Fibroblast of skin of right quadriceps (primary cell): ENCODE measurements at regions not wholly inside any gene's neighbourhood (a gene's known extent, or its start where the extent isn't known, plus 50 kb on each side); places are given as distances from the start of the nearest gene placed in this dataset.
"Not testable (repeated sequence)": the region's sequence is repeated elsewhere in the genome, so short reads cannot be mapped to it uniquely, and the experiment has no call there.

Experiments used
- DNase-seq: peaks from one replicate; pipeline ENCODE4 v3.0.0-alpha.2; 2013

DNA sequence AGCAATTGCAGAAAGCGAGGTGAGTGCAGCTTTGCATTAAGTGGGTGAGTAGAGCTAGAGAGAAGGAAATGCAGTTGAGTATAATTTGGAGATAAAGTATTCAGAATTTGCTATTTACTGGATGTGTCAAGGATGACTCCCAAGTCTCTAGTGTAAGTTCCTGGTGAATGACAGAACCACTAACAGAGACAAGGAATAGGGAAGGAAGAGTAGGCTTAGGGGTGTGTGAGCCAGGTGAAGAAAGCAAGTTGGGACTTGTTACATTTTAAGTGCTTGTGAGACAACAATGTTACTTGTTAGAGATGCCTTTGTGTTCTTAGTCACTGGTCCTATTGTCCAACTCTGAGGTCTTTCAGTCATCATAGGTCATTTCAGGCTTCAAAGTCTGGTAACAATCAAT lies 70.8 kb downstream of the TBC1D26 start:
- DNase-seq = not testable (repeated sequence)

GRCh38 chr17:15806825-15807224 lies 74.7 kb downstream of the TBC1D26 start:
- DNase-seq = not testable (repeated sequence)

DNA sequence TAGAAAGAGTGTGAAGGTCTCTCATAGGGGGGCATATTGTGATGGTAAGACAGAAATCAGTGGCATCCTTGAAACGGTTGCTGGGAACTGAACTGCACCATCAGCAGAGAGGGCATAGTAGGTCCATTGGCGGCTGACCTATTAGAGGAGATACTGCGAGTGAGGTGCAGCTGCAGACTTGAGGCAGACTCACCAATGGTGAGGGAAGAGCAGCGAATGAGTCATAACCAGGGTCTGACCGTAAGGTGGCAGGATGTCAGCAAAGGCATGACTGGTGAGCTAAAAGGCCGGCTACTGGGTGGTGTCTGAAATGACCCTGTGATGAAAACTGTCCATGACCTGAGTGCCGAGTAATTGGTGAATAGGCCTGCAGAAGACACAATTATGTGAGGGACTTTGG lies 81.3 kb downstream of the TBC1D26 start:
- not testable (repeated sequence) for DNase-seq

DNA sequence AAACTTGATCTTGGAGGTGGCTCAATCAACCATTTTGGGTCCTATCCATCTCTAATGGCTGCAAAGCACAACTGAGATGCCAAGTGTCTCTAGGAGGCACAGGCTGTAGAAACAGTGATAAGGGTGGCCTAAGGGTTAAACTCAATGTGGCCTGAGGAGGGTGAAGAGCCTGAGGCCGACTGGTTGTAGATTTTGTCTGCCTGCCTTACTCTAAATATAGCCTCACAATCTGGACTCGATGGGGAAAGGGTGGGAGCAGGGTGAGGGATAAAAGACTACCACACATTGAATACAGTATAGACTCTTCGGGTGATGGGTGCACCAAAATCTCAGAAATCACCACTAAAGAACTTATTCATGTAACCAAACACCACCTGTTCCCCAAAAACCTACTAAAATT lies 81.9 kb downstream of the TBC1D26 start:
- not testable (repeated sequence) for DNase-seq

GRCh38 chr17:15817861-15818260 lies 85.8 kb downstream of the TBC1D26 start:
- DNase-seq = not testable (repeated sequence)

- not testable (repeated sequence) for DNase-seq
Observed at GRCh38 chr17:15822280-15822679, 90.2 kb downstream of the TBC1D26 start.

DNA sequence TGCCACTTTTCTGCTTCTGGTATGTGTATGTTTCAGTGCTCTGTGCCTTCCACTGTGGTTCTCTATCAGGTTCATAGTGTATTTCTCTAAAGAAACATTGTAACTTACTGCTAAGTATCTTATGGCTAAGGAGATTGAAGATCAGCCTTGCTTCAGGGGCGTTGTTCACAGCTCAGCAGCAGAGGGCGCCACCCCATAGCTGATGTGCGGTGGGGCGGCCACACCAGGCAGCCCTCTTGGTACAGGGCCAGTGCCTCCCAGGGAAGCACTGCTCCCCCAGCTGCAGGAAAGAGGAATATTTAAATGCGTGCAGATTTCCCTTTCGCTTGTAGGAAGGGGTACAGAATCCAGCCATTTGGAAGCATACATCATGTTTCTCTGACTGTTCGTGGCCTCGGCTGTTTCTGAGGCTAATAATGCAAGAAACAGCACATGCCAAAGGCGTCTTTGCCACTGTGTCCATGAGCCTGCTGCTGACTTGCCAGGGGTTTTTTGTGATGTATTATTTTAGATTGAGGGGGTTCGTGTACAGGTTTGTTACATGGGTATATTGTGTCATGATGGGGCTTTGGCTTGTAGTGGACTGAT lies 96.7 kb downstream of the TBC1D26 start:
- DNase-seq = peak; percentile 58

GRCh38 chr17:15830221-15830620 lies 98.1 kb downstream of the TBC1D26 start:
- not testable (repeated sequence) for DNase-seq

- peak; percentile 80 for DNase-seq
Observed at GRCh38 chr17:15831182-15831581, 99.1 kb downstream of the TBC1D26 start.

GRCh38 chr17:15832921-15833480 lies 100.9 kb downstream of the TBC1D26 start:
- not testable (repeated sequence) for DNase-seq

DNA sequence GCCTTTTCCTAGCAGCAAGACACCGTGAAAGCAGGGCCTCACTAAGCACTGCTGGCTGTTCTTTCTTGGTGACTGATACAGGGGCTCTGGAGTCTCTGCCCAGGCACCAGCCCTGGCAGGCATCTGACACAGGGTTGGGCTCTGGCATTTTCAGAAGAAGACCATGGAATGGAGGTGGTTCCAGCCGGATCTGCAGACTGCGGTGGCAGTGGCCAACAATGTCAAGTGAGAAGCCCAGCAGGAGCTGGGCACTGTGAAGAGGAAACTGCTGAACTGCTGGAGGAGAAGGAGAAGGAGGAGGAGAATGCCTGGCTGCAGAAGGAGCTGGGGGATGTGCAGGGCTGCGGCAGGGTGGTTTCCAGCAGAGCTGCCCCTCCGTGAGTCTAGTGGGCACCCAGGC lies 101.8 kb downstream of the TBC1D26 start:
- DNase-seq = not testable (repeated sequence)

- not testable (repeated sequence) for DNase-seq
Observed at GRCh38 chr17:15835481-15835880, 103.4 kb downstream of the TBC1D26 start.

DNA sequence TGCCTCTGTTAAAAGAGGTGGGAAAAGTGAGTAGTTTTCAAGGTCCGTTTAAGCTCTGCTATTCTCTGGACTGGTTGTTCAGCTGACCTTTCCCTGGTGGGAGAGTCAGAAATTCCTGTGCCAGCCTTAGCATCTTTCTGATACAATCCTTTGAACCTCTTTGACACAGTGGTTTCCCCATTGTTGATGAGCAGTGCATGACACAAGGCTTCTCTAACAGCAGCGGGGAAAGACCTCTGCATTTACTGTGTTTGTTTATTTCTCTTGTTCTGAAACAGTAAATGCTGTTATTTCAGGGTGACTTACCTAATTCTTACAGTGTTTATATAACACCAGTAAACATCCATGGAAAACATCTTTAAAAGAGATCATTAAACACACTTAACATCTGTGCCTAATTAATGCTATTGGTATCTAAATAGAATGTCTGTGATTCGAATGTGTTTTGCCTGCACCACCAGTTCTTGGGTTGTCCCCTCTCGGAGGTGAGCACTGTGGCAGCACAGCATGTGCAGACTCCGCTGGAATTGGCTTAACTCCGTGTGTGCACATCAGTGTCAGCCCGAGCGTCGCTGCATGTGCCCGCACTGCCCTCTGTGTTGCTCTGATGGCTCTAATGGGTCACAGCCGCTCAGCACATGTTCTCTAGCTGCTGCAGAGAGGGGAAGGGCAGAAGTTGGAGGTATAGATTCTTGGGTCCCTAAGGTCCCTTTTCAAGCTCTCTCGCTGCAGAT lies 104.3 kb downstream of the TBC1D26 start:
- not testable (repeated sequence) for DNase-seq

DNA sequence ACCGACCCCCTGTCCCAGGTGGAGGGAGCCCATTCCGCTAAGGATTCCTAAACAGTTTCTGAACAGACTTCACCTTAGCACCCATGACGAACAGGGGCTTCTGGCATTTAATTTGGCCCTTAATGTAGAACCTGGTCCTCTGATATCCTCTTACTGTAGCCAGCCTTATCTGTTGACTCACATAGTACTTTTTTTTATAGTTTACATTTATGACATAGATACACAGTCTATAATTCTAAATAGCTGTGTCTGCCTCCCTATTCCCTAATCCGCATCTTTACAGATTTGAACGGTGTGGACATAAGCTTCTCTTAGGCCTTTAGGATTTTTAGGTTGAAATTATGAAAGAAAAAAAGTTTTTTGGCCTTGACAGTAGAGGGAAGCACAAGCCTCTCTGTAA lies 104.9 kb downstream of the TBC1D26 start:
- DNase-seq = not testable (repeated sequence)

GRCh38 chr17:15847447-15848229 lies 97.3 kb upstream of the ADORA2B start:
- peak; percentile 18 for DNase-seq

DNA sequence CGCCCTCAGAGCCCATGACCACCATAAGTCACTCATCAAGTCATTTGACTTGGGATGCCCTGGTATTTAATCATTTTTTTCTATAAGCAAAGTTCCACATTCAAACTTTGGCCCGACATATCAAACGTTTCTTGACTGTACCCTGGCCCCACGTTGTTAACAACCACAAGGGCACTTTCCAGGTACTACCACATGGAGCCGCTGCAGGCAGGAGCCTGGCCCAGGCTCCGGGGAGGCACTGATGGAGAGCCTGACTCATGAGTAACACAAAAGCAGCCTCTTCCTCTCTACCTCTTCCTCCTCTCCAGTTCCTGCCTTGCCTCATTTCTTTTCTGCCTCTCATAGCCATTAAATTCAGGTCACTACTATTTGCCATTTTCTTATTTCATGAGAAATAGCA lies 95.9 kb upstream of the ADORA2B start:
- peak; percentile 50 for DNase-seq

GRCh38 chr17:15850071-15850470 lies 94.9 kb upstream of the ADORA2B start:
- DNase-seq = not testable (repeated sequence)

DNA sequence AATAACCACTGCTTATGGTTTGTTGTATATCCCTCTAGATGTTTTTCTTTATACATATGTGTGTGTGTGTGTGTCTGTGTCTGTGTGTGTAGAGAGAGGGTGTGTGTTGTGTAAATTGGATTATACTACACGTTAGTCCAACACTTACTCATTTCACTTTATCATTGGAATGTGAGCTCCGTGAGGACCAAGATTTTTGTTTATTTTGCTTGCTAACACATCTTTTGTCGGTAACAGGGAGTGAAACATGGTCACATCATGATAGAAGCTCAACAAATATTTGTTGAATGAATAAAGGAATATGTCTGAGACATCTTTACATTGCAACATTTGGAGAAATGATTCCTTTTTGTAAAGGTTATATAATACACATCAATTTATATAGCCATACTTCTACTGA lies 94.2 kb upstream of the ADORA2B start:
- not testable (repeated sequence) for DNase-seq

DNA sequence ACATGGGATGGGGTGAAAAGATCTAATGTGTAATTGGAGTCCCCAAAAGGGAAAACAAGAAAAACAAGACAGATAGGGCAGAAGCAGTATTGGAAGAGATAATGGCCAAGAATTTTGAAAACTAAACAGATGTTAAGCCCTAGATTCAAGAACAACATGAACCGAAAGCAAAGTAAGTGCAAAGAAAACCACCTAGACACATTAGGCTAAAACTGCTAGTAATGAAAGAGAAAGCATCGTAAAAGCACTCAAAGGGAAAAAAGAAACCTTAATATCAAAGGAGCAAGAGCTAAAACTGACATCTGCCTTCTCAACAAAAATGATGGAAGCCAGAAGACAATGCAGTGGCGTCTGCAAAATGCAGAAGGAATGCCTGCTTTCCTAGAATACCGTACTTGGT lies 92.1 kb upstream of the ADORA2B start:
- not testable (repeated sequence) for DNase-seq

GRCh38 chr17:15856191-15856590 lies 88.7 kb upstream of the ADORA2B start:
- DNase-seq = not testable (repeated sequence)

GRCh38 chr17:15856745-15857144 lies 88.2 kb upstream of the ADORA2B start:
- not testable (repeated sequence) for DNase-seq

DNA sequence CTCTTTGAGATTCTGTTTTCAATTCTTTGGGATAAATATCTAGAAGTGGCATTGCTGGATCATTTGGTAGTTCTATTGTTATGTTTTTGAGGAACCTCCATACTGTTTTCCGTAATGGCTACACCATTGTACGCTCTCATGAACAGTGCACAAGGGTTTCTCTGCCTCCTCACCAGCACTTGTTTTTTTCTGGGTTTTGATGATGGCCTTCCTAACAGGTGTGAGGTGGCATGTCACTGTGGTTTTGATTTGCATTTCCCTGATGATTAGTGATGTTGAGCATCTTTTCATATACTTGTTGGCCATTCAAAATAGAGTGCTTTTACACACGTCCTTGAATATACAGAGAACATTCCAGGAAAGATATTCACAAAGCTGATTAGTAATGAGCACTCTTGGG lies 86.8 kb upstream of the ADORA2B start:
- not testable (repeated sequence) for DNase-seq

DNA sequence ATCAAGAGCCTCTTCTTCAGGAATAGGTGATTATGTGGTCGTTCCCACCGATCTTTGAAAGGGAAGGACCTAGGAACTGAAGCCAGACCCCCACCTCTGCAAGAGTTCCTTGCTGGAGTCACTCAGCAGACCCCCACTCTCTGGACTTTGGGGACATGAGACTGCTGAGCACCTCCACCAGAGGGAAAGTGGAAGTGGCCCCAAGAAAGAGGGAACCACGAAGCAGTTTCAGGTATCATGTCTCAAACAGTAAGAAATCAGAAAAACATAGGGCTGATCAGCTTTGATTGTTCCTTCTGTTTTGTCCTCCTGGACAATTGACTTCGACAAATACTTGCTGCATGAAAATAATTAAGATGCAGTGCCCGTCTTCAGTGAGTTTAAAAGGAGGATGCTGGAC lies 84.2 kb upstream of the ADORA2B start:
- DNase-seq = not testable (repeated sequence)
